ENCODE measurements at regions not wholly inside any gene's neighbourhood (a gene's known extent, or its start where the extent isn't known, plus 50 kb on each side); places are given as distances from the start of the nearest gene placed in this dataset.

GRCh38 chr4:122531514-122531913 is 75.0 kb upstream of the IL2 start:
- Mint-ChIP-seq H3K27ac (no peak overlapping the region), H3K27me3 (peaks cover 12% of the 10 kb centered on the region), H3K4me3 (no peak overlapping the region), H3K4me1 (ENCODE audit: low read depth) (no peaks in the 10 kb centered on the region), H3K36me3 (ENCODE audit: low read depth) (no peaks in the 10 kb centered on the region), H3K9me3 (peaks cover 7% of the 10 kb centered on the region)
- TF ChIP-seq CTCF (IDR thresholded peaks at IDR 0.05): no peak
- POLR2A ChIA-PET: interaction anchor here (0.7 kb wide), 1 partner anchor 115 kb away, joined by 3 read pairs; no protein-coding TSS in a partner anchor
- intact Hi-C loops (cut with micrococcal nuclease): no loop called here
- DNase-seq (no peak), ATAC-seq (no peak)
- CTCF ChIA-PET: interaction anchor here (1.1 kb wide), 1 partner anchor 46 kb away, joined by 3 read pairs; no protein-coding TSS in a partner anchor

- Mint-ChIP-seq H3K36me3 (ENCODE audit: low read depth) (no peaks in the 10 kb centered on the region), H3K4me3 (no peak overlapping the region), H3K9me3 (peaks cover 7% of the 10 kb centered on the region), H3K4me1 (ENCODE audit: low read depth) (no peaks in the 10 kb centered on the region), H3K27ac (no peak overlapping the region), H3K27me3 (peaks cover 12% of the 10 kb centered on the region)
- ChIA-PET CTCF (interaction anchor here (1.1 kb wide), 1 partner anchor 46 kb away, joined by 3 read pairs; no protein-coding TSS in a partner anchor), POLR2A (interaction anchor here (0.7 kb wide), 1 partner anchor 115 kb away, joined by 3 read pairs; no protein-coding TSS in a partner anchor)
- DNase-seq (no peak), ATAC-seq (no peak)
- TF ChIP-seq CTCF (IDR thresholded peaks at IDR 0.05): no peak
- intact Hi-C loops (cut with micrococcal nuclease): no loop called here
Observed at GRCh38 chr4:122531038-122531437, 74.5 kb upstream of the IL2 start.

GRCh38 chr4:122528879-122529278 is 72.4 kb upstream of the IL2 start:
- ChIA-PET CTCF (interaction anchor here (0.8 kb wide), 1 partner anchor 49 kb away, joined by 3 read pairs; no protein-coding TSS in a partner anchor), POLR2A (no interaction called here)
- DNase-seq: no peak
- intact Hi-C loops (cut with micrococcal nuclease): no loop called here
- Mint-ChIP-seq H3K4me1 (ENCODE audit: low read depth) (no peaks in the 10 kb centered on the region), H3K9me3 (peaks cover 2% of the 10 kb centered on the region), H3K36me3 (ENCODE audit: low read depth) (no peaks in the 10 kb centered on the region), H3K4me3 (no peak overlapping the region), H3K27me3 (peaks cover 15% of the 10 kb centered on the region), H3K27ac (no peak overlapping the region)
- TF ChIP-seq CTCF (IDR thresholded peaks at IDR 0.05): no peak
- ATAC-seq: no peak

- no peak for TF ChIP-seq CTCF (IDR thresholded peaks at IDR 0.05)
- POLR2A ChIA-PET: no interaction called here
- CTCF ChIA-PET: no interaction called here
- Mint-ChIP-seq H3K4me1 (ENCODE audit: low read depth) (no peaks in the 10 kb centered on the region), H3K27ac (no peak overlapping the region), H3K9me3 (peaks cover 9% of the 10 kb centered on the region), H3K27me3 (peaks cover 16% of the 10 kb centered on the region), H3K4me3 (no peak overlapping the region), H3K36me3 (ENCODE audit: low read depth) (no peaks in the 10 kb centered on the region)
- DNase-seq: no peak
- no peak for ATAC-seq
- intact Hi-C loops (cut with micrococcal nuclease): no loop called here
Observed at GRCh38 chr4:122525865-122526264, 69.3 kb upstream of the IL2 start.

GRCh38 chr4:122524176-122524575 is 67.7 kb upstream of the IL2 start:
- Mint-ChIP-seq H3K9me3 (peaks cover 9% of the 10 kb centered on the region), H3K27me3 (peaks cover 13% of the 10 kb centered on the region), H3K36me3 (ENCODE audit: low read depth) (no peaks in the 10 kb centered on the region), H3K4me3 (no peak overlapping the region), H3K27ac (no peak overlapping the region), H3K4me1 (ENCODE audit: low read depth) (no peaks in the 10 kb centered on the region)
- CTCF ChIA-PET: no interaction called here
- ATAC-seq: no peak
- intact Hi-C loops (cut with micrococcal nuclease): no loop called here
- no peak for TF ChIP-seq CTCF (IDR thresholded peaks at IDR 0.05)
- DNase-seq: no peak
- POLR2A ChIA-PET: no interaction called here

Data from activated CD8-positive, alpha-beta T cell treated with anti-CD3 and anti-CD28 coated beads for 36 hours (primary cell).